Mesodermal cell (in vitro differentiated cells): ENCODE measurements at regions not wholly inside any gene's neighbourhood (a gene's known extent, or its start where the extent isn't known, plus 50 kb on each side); places are given as distances from the start of the nearest gene placed in this dataset.
"Not testable (repeated sequence)": the region's sequence is repeated elsewhere in the genome, so short reads cannot be mapped to it uniquely, and the experiment has no call there.

Experiments
- H3K27ac ChIP-seq: 2 replicates; pipeline ENCODE4 v1.7.0; 2013; ENCODE audit warnings: mild to moderate bottlenecking, low read depth, low read length, moderate library complexity; ENCODE audit not compliant: severe bottlenecking
- H3K36me3 ChIP-seq: 2 replicates; pipeline ENCODE4 v1.7.1; 2013; ENCODE audit warnings: mild to moderate bottlenecking, low read length, moderate library complexity; ENCODE audit not compliant: control insufficient read depth, insufficient read depth
- H3K4me1 ChIP-seq: one replicate; pipeline ENCODE4 v1.7.1; 2013; ENCODE audit warnings: mild to moderate bottlenecking, low read length; ENCODE audit not compliant: insufficient read depth, control insufficient read depth, poor library complexity, severe bottlenecking
- H3K4me3 ChIP-seq: 2 replicates; pipeline ENCODE4 v1.7.0; 2013; ENCODE audit warnings: low read length, control low read depth, mild to moderate bottlenecking; ENCODE audit not compliant: insufficient read depth, poor library complexity, severe bottlenecking; ENCODE audit errors: extremely low read depth
- H3K9me3 ChIP-seq: 2 replicates; pipeline ENCODE4 v1.7.1; 2013; ENCODE audit warnings: mild to moderate bottlenecking, low read length, moderate library complexity; ENCODE audit not compliant: control insufficient read depth
- WGBS, 2 experiments: methylation state at CpG; one replicate each; pipeline ENCODE4 v1.1.5; 2013; ENCODE audit warnings: missing lambda C conversion rate in 2 of 2; ENCODE audit not compliant: insufficient coverage in 2 of 2; 5-methylcytosine and 5-hydroxymethylcytosine counted together

GRCh38 chr1:234817313-234818039, 207.5 kb upstream of the IRF2BP2 start:
- 50% methylated on average over 2 of the region's 11 CpGs; no CpG with 5 or more reads in 1 of the 2 experiments for WGBS, 2 experiments
- H3K4me3 ChIP-seq, H3K36me3 ChIP-seq, H3K4me1 ChIP-seq, H3K9me3 ChIP-seq, H3K27ac ChIP-seq: not testable (repeated sequence)

GRCh38 chr1:234816864-234817263, 206.9 kb upstream of the IRF2BP2 start:
- WGBS, 2 experiments = 94% methylated on average over 3 of the region's 7 CpGs; no CpG with 5 or more reads in 1 of the 2 experiments
- H3K27ac ChIP-seq, H3K9me3 ChIP-seq, H3K4me1 ChIP-seq, H3K36me3 ChIP-seq, H3K4me3 ChIP-seq: not testable (repeated sequence)

GRCh38 chr1:234816186-234816851, 206.3 kb upstream of the IRF2BP2 start:
- not testable (repeated sequence) for H3K36me3 ChIP-seq, H3K4me3 ChIP-seq, H3K27ac ChIP-seq, H3K9me3 ChIP-seq, H3K4me1 ChIP-seq
- 92% methylated on average over 2 of the region's 26 CpGs; no CpG with 5 or more reads in 1 of the 2 experiments for WGBS, 2 experiments

- H3K36me3 ChIP-seq, H3K27ac ChIP-seq, H3K9me3 ChIP-seq, H3K4me3 ChIP-seq, H3K4me1 ChIP-seq: not testable (repeated sequence)
- 100% methylated on average over 1 of the region's 7 CpGs; no CpG with 5 or more reads in 1 of the 2 experiments for WGBS, 2 experiments
These were observed 205.4 kb upstream of the IRF2BP2 start for GRCh38 chr1:234815295-234815815.

GRCh38 chr1:234814235-234814634, 204.3 kb upstream of the IRF2BP2 start:
- no CpG with 5 or more reads among the region's 7 CpGs for WGBS, 2 experiments
- H3K9me3 ChIP-seq, H3K4me1 ChIP-seq, H3K4me3 ChIP-seq, H3K36me3 ChIP-seq, H3K27ac ChIP-seq: not testable (repeated sequence)

GRCh38 chr1:234811824-234812223, 201.8 kb upstream of the IRF2BP2 start:
- H3K4me3 ChIP-seq, H3K36me3 ChIP-seq, H3K4me1 ChIP-seq, H3K27ac ChIP-seq, H3K9me3 ChIP-seq: not testable (repeated sequence)
- WGBS, 2 experiments = no CpG with 5 or more reads among the region's 6 CpGs

GRCh38 chr1:234810726-234811125, 200.7 kb upstream of the IRF2BP2 start:
- not testable (repeated sequence) for H3K4me1 ChIP-seq, H3K27ac ChIP-seq, H3K4me3 ChIP-seq, H3K36me3 ChIP-seq, H3K9me3 ChIP-seq
- WGBS, 2 experiments = no CpG with 5 or more reads among the region's 4 CpGs

- H3K27ac ChIP-seq, H3K36me3 ChIP-seq, H3K4me1 ChIP-seq, H3K4me3 ChIP-seq, H3K9me3 ChIP-seq: not testable (repeated sequence)
- WGBS, 2 experiments = no CpG with 5 or more reads among the region's 5 CpGs
These were observed 199.9 kb upstream of the IRF2BP2 start for GRCh38 chr1:234809854-234810245.

- WGBS, 2 experiments = 94 to 97% methylated on average over 2 to 5 of the region's 23 CpGs
- H3K27ac ChIP-seq = not testable (repeated sequence)
These were observed 199.2 kb upstream of the IRF2BP2 start for GRCh38 chr1:234808943-234809853.

GRCh38 chr1:234808459-234808858, 198.5 kb upstream of the IRF2BP2 start:
- H3K36me3 ChIP-seq, H3K4me1 ChIP-seq, H3K4me3 ChIP-seq, H3K9me3 ChIP-seq, H3K27ac ChIP-seq: not testable (repeated sequence)
- 30 to 67% methylated on average over 1 of the region's 7 CpGs for WGBS, 2 experiments

More at GRCh38 chr1:234808943-234809853, 199.2 kb upstream of the IRF2BP2 start:
- not testable (repeated sequence) for H3K36me3 ChIP-seq, H3K4me1 ChIP-seq, H3K4me3 ChIP-seq, H3K9me3 ChIP-seq
